NB4 (cell line): ENCODE measurements at regions not wholly inside any gene's neighbourhood (a gene's known extent, or its start where the extent isn't known, plus 50 kb on each side); places are given as distances from the start of the nearest gene placed in this dataset.
"Not testable (repeated sequence)": the region's sequence is repeated elsewhere in the genome, so short reads cannot be mapped to it uniquely, and the experiment has no call there.

Experiments used
- POLR2A ChIP-seq: IDR thresholded peaks from 2 replicates; pipeline ENCODE4 v1.6.1; 2011; ENCODE audit warnings: mild to moderate bottlenecking; ENCODE audit not compliant: insufficient read length; ENCODE audit errors: extremely low read depth
- TF ChIP-seq, protein P1 (sequence below): IDR thresholded peaks from one replicate; pipeline ENCODE4 v1.5.1; 2012; ENCODE audit warnings: low read depth, low read length

GRCh38 chr12:9503384-9503783 lies 104.3 kb downstream of the KLRB1 start:
- TF ChIP-seq, protein P1, sequence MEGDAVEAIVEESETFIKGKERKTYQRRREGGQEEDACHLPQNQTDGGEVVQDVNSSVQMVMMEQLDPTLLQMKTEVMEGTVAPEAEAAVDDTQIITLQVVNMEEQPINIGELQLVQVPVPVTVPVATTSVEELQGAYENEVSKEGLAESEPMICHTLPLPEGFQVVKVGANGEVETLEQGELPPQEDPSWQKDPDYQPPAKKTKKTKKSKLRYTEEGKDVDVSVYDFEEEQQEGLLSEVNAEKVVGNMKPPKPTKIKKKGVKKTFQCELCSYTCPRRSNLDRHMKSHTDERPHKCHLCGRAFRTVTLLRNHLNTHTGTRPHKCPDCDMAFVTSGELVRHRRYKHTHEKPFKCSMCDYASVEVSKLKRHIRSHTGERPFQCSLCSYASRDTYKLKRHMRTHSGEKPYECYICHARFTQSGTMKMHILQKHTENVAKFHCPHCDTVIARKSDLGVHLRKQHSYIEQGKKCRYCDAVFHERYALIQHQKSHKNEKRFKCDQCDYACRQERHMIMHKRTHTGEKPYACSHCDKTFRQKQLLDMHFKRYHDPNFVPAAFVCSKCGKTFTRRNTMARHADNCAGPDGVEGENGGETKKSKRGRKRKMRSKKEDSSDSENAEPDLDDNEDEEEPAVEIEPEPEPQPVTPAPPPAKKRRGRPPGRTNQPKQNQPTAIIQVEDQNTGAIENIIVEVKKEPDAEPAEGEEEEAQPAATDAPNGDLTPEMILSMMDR, result not testable (repeated sequence)
- TF ChIP-seq POLR2A, result not testable (repeated sequence)
